GM21825 (cell line): ENCODE measurements at regions not wholly inside any gene's neighbourhood (a gene's known extent, or its start where the extent isn't known, plus 50 kb on each side); places are given as distances from the start of the nearest gene placed in this dataset.
"Not testable (repeated sequence)": the region's sequence is repeated elsewhere in the genome, so short reads cannot be mapped to it uniquely, and the experiment has no call there.

Source experiments
- ATAC-seq: cut with Tn5 transposase; IDR thresholded peaks from one replicate; pipeline ENCODE4 v1.9.1; 2021; ENCODE audit warnings: mild to moderate bottlenecking, moderate library complexity; ENCODE audit not compliant: unreplicated experiment

- no peak for ATAC-seq
Observed at GRCh38 chrX:139475432-139475831, 55.1 kb upstream of the F9 start.

GRCh38 chrX:139461945-139462344 lies 68.6 kb upstream of the F9 start:
- ATAC-seq, result not testable (repeated sequence)

GRCh38 chrX:139454743-139455142 lies 75.8 kb upstream of the F9 start:
- ATAC-seq, result no peak

- ATAC-seq, result no peak
Observed at GRCh38 chrX:139448996-139449395, 81.5 kb upstream of the F9 start.

GRCh38 chrX:139446832-139447231 lies 83.7 kb upstream of the F9 start:
- no peak for ATAC-seq

GRCh38 chrX:139429913-139430312 lies 100.6 kb upstream of the F9 start:
- no peak for ATAC-seq

GRCh38 chrX:139423186-139423585 lies 107.4 kb upstream of the F9 start:
- no peak for ATAC-seq

- ATAC-seq, result not testable (repeated sequence)
Observed at GRCh38 chrX:139398258-139398657, 132.3 kb upstream of the F9 start.

GRCh38 chrX:139388254-139388653 lies 142.3 kb upstream of the F9 start:
- ATAC-seq, result no peak

- no peak for ATAC-seq
Observed at GRCh38 chrX:139382529-139382928, 148.0 kb upstream of the F9 start.

- ATAC-seq, result not testable (repeated sequence)
Observed at GRCh38 chrX:139376547-139376946, 154.0 kb upstream of the F9 start.

- ATAC-seq, result no peak
Observed at GRCh38 chrX:139360356-139360755, 170.2 kb upstream of the F9 start.

GRCh38 chrX:139342594-139342991 lies 187.9 kb upstream of the F9 start:
- ATAC-seq, result not testable (repeated sequence)

GRCh38 chrX:139341855-139342593 lies 188.5 kb upstream of the F9 start:
- not testable (repeated sequence) for ATAC-seq

GRCh38 chrX:139332441-139332840 lies 198.1 kb upstream of the F9 start:
- no peak for ATAC-seq

GRCh38 chrX:139327355-139327754 lies 203.2 kb upstream of the F9 start:
- no peak for ATAC-seq

GRCh38 chrX:139324756-139325155 lies 205.8 kb upstream of the F9 start:
- ATAC-seq, result no peak

GRCh38 chrX:139320661-139321354 lies 209.7 kb upstream of the F9 start:
- not testable (repeated sequence) for ATAC-seq

- ATAC-seq, result not testable (repeated sequence)
Observed at GRCh38 chrX:139306675-139307074, 223.9 kb upstream of the F9 start.

GRCh38 chrX:139304471-139304870 lies 226.1 kb upstream of the F9 start:
- no peak for ATAC-seq

GRCh38 chrX:139299309-139299708 lies 231.2 kb upstream of the F9 start:
- no peak for ATAC-seq

GRCh38 chrX:139298437-139298836 lies 232.1 kb upstream of the F9 start:
- ATAC-seq, result no peak
